GM23338 (cell line): ENCODE measurements at regions not wholly inside any gene's neighbourhood (a gene's known extent, or its start where the extent isn't known, plus 50 kb on each side); places are given as distances from the start of the nearest gene placed in this dataset.

Source experiments
- ATAC-seq: fragments of 200-7000 bp; cut with Tn5 transposase; 3 replicates; pipeline ENCODE4 v1.9.1; 2020
- DNase-seq: peaks from one replicate; pipeline ENCODE4 v3.0.0-alpha.2; 2015; ENCODE audit warnings: low spot score
- H2AFZ ChIP-seq: fragments of 200-600 bp; sonication (generic); 2 replicates; pipeline ENCODE4 v1.8.0; 2016; ENCODE audit warnings: antibody characterized with exemption, mild to moderate bottlenecking, moderate library complexity
- H3F3A ChIP-seq: fragments of 200-600 bp; sonication (generic); replicated peaks from 2 replicates; pipeline ENCODE4 v1.8.0; 2017; ENCODE audit warnings: antibody characterized with exemption, mixed run types, low read depth
- H3K27ac ChIP-seq: fragments of 200-600 bp; sonication (generic); 2 replicates; pipeline ENCODE4 v1.6.1; 2016; ENCODE audit warnings: low read depth
- H3K27me3 ChIP-seq: fragments of 200-600 bp; sonication (generic); 2 replicates; pipeline ENCODE4 v1.8.0; 2016; ENCODE audit warnings: mild to moderate bottlenecking, mixed run types, moderate library complexity; ENCODE audit not compliant: insufficient read depth
- H3K36me3 ChIP-seq: fragments of 200-600 bp; sonication (generic); 2 replicates; pipeline ENCODE4 v1.8.0; 2016; ENCODE audit warnings: mild to moderate bottlenecking; ENCODE audit not compliant: insufficient read depth
- H3K4me1 ChIP-seq: fragments of 200-600 bp; sonication (generic); 2 replicates; pipeline ENCODE4 v1.8.0; 2016; ENCODE audit warnings: mild to moderate bottlenecking, moderate library complexity; ENCODE audit not compliant: insufficient read depth
- H3K4me2 ChIP-seq: fragments of 200-600 bp; sonication (generic); 2 replicates; pipeline ENCODE4 v1.7.1; 2017; ENCODE audit warnings: mixed run types
- H3K4me3 ChIP-seq: fragments of 200-600 bp; sonication (generic); 2 replicates; pipeline ENCODE4 v1.6.1; 2016; ENCODE audit warnings: mixed run types
- H3K79me2 ChIP-seq: fragments of 200-600 bp; sonication (generic); replicated peaks from 2 replicates; pipeline ENCODE4 v1.8.0; 2017; ENCODE audit warnings: mild to moderate bottlenecking; ENCODE audit not compliant: insufficient read depth
- H3K9me2 ChIP-seq: fragments of 200-600 bp; sonication (generic); 2 replicates; pipeline ENCODE4 v1.8.0; 2017; ENCODE audit not compliant: insufficient read depth
- H4K20me1 ChIP-seq: fragments of 200-600 bp; sonication (generic); replicated peaks from 2 replicates; pipeline ENCODE4 v1.8.0; 2017; ENCODE audit warnings: mild to moderate bottlenecking; ENCODE audit not compliant: insufficient read depth
- H3K27ac Mint-ChIP-seq: 2 replicates; pipeline ENCODE4 v1.8.0; 2020; ENCODE audit warnings: inconsistent platforms, mild to moderate bottlenecking, moderate library complexity, mixed read lengths
- H3K27me3 Mint-ChIP-seq: 3 replicates; pipeline ENCODE4 v1.8.0; 2022; ENCODE audit warnings: low read depth, mild to moderate bottlenecking, moderate library complexity, mixed read lengths, inconsistent platforms; ENCODE audit not compliant: insufficient read depth, poor library complexity
- H3K36me3 Mint-ChIP-seq: 3 replicates; pipeline ENCODE4 v1.8.0; 2021; ENCODE audit warnings: low read depth, mild to moderate bottlenecking, inconsistent platforms, moderate library complexity, mixed read lengths
- H3K4me1 Mint-ChIP-seq: 3 replicates; pipeline ENCODE4 v1.8.0; 2020; ENCODE audit warnings: mild to moderate bottlenecking, inconsistent platforms, mixed read lengths
- H3K4me3 Mint-ChIP-seq: 3 replicates; pipeline ENCODE4 v1.8.0; 2021; ENCODE audit warnings: moderate library complexity, mild to moderate bottlenecking, inconsistent platforms, mixed read lengths
- H3K9me3 Mint-ChIP-seq: 3 replicates; pipeline ENCODE4 v1.8.0; 2020; ENCODE audit warnings: moderate library complexity, mild to moderate bottlenecking, inconsistent platforms, mixed read lengths
- CREB1 ChIP-seq: fragments of 250-450 bp; sonication (Bioruptor Pico); IDR thresholded peaks from 2 replicates; pipeline ENCODE4 v1.5.0; 2020; ENCODE audit warnings: low read depth, mild to moderate bottlenecking, moderate library complexity
- CTCF ChIP-seq, 2 experiments: fragments of 200-600 bp in 1 of 2; sonication (generic) in 1 of 2; conservative IDR thresholded peaks; 2 replicates each; pipeline versions ENCODE4 v1.5.1 to v1.6.1; 2016 to 2017; ENCODE audit warnings: antibody characterized with exemption in 2 of 2, low read depth in 2 of 2, mild to moderate bottlenecking in 2 of 2, moderate library complexity in 1 of 2
- ETS1 ChIP-seq: IDR thresholded peaks from 2 replicates; pipeline ENCODE4 v1.6.1; 2016; ENCODE audit warnings: antibody characterized with exemption
- EZH2 ChIP-seq: fragments of 200-600 bp; sonication (generic); IDR thresholded peaks from one replicate; pipeline ENCODE4 v1.8.0; 2017; ENCODE audit warnings: antibody characterized with exemption, mild to moderate bottlenecking, low read depth; ENCODE audit not compliant: unreplicated experiment
- EZH2phosphoT487 ChIP-seq: fragments of 200-600 bp; sonication (generic); IDR thresholded peaks from one replicate; pipeline ENCODE4 v1.8.1; 2018; ENCODE audit warnings: antibody characterized with exemption; ENCODE audit not compliant: unreplicated experiment
- JUNB ChIP-seq: IDR thresholded peaks from one replicate; pipeline ENCODE4 v1.6.1; 2016; ENCODE audit warnings: antibody characterized with exemption; ENCODE audit not compliant: unreplicated experiment
- NANOG ChIP-seq: IDR thresholded peaks from 2 replicates; pipeline ENCODE4 v1.6.1; 2016; ENCODE audit warnings: antibody characterized with exemption, borderline replicate concordance
- POLR2AphosphoS5 ChIP-seq: IDR thresholded peaks from 2 replicates; pipeline ENCODE4 v1.6.1; 2016; ENCODE audit warnings: antibody characterized with exemption, low read depth
- REST ChIP-seq: IDR thresholded peaks from one replicate; pipeline ENCODE4 v1.6.1; 2018; ENCODE audit warnings: antibody characterized with exemption; ENCODE audit not compliant: unreplicated experiment
- STAT1 ChIP-seq: IDR thresholded peaks from one replicate; pipeline ENCODE4 v1.6.1; 2016; ENCODE audit warnings: antibody characterized with exemption; ENCODE audit not compliant: unreplicated experiment
- ZNF114 ChIP-seq: fragments of 250-450 bp; sonication (Bioruptor Pico); IDR thresholded peaks from 2 replicates; pipeline ENCODE4 v1.5.0; 2020; ENCODE audit warnings: mild to moderate bottlenecking, moderate library complexity
- ZNF331 ChIP-seq: fragments of 250-450 bp; sonication (Bioruptor Pico); IDR thresholded peaks from 2 replicates; pipeline ENCODE4 v1.5.0; 2020; ENCODE audit warnings: low read depth, mild to moderate bottlenecking, moderate library complexity
- ZNF462 ChIP-seq: fragments of 250-450 bp; sonication (Bioruptor Pico); IDR thresholded peaks from 2 replicates; pipeline ENCODE4 v1.5.0; 2020; ENCODE audit warnings: mild to moderate bottlenecking, moderate library complexity

- TF ChIP-seq REST (no peak), POLR2AphosphoS5 (no peak), ZNF114 (no peak), JUNB (no peak), EZH2 (no peak)
These were observed 170.3 kb downstream of the GLI2 start (continued) for GRCh38 chr2:120905824-120906571.

GRCh38 chr2:120906914-120907313, 171.2 kb downstream of the GLI2 start:
- Histone ChIP-seq H3K36me3 (no peaks in the 10 kb centered on the region), H3K79me2 (peaks cover 19% of the 10 kb centered on the region; the same call in 1 of the 2 replicates), H2AFZ (no peak overlapping the region), H3K9me2 (no peaks in the 10 kb centered on the region), H3K27me3 (no peaks in the 10 kb centered on the region), H4K20me1 (peaks cover 22% of the 10 kb centered on the region), H3K4me2 (no peak overlapping the region), H3K4me3 (no peak overlapping the region), H3F3A (no peaks in the 10 kb centered on the region), H3K4me1 (peaks cover 15% of the 10 kb centered on the region), H3K27ac (no peak overlapping the region)
- DNase-seq = no peak
- Mint-ChIP-seq H3K9me3 (no peaks in the 10 kb centered on the region; the same call in 2 of the 3 replicates), H3K27ac (no peak overlapping the region), H3K4me3 (no peak overlapping the region), H3K27me3 (peaks cover 8% of the 10 kb centered on the region), H3K36me3 (peaks cover 3% of the 10 kb centered on the region; the same call in 1 of the 3 replicates), H3K4me1 (peaks cover 41% of the 10 kb centered on the region)
- ATAC-seq = no peak
- no peak for TF ChIP-seq ZNF331 (CRISPR knock-in tag)
- TF ChIP-seq ETS1 = no peak
- TF ChIP-seq CTCF (conservative IDR thresholded peaks at IDR 0.05; ENCODE audit: low read depth in 2 of 2) = no peak
- TF ChIP-seq EZH2phosphoT487 = no peak
- TF ChIP-seq JUNB = no peak
- TF ChIP-seq NANOG = no peak
- no peak for TF ChIP-seq ZNF462 (CRISPR knock-in tag)
- no peak for TF ChIP-seq STAT1
- TF ChIP-seq CREB1 = no peak
- no peak for TF ChIP-seq POLR2AphosphoS5
